HepG2 (cell line): ENCODE measurements at regions not wholly inside any gene's neighbourhood (a gene's known extent, or its start where the extent isn't known, plus 50 kb on each side); places are given as distances from the start of the nearest gene placed in this dataset.

Experiments
- ATAC-seq: fragments of 200-7000 bp; cut with Tn5 transposase; 3 replicates; pipeline ENCODE4 v1.9.1; 2020; ENCODE audit warnings: mild to moderate bottlenecking, moderate library complexity
- BruUV-seq: library from RNA; stranded (reverse); fragments of 400-500 nt; replicated peaks from 2 replicates; lab custom pipeline; 2021; lab: Mats Ljungman, UMichigan
- CTCF ChIA-PET: fragments of 300-600 bp; formaldehyde crosslinking; extraction: SDS; loops from one replicate; lab custom pipeline; 2021; ENCODE audit warnings: low total read pairs, inconsistent platforms, low intra/inter-chr PET ratio; lab: Yijun Ruan, JAX
- POLR2A ChIA-PET: fragments of 350-600 bp; sonication (Branson Sonifier 250); formaldehyde crosslinking; loops from one replicate; lab custom pipeline; 2020; ENCODE audit warnings: antibody characterized with exemption, inconsistent platforms; lab: Yijun Ruan, JAX
- DNase-seq: peaks from one replicate; pipeline ENCODE4 v3.0.0-alpha.2; 2015; ENCODE audit warnings: low spot score
- FAIRE-seq: peaks from 3 replicates; lab custom pipeline; 2011; peaks lifted over from hg19 to GRCh38; lab: Jason Lieb, UNC
- H2AFZ ChIP-seq: one replicate; pipeline ENCODE4 v1.6.1; 2011; ENCODE audit warnings: low read length, inconsistent platforms
- H3K27ac ChIP-seq: fragments of 300-600 bp; 3 replicates; pipeline ENCODE4 v1.8.0; 2011; ENCODE audit warnings: mixed run types, mild to moderate bottlenecking, mixed read lengths, low read length, inconsistent platforms; ENCODE audit not compliant: insufficient read depth; ENCODE audit errors: extremely low read length
- H3K27me3 ChIP-seq, 2 experiments: fragments of 200-600 bp in 1 of 2; 2 replicates in 1 of 2; 3 replicates in 1 of 2; pipeline versions ENCODE4 v1.6.0 to v1.8.0; 2011; ENCODE audit warnings: low read length in 2 of 2, mild to moderate bottlenecking in 2 of 2, moderate library complexity in 2 of 2, inconsistent platforms in 1 of 2; ENCODE audit not compliant: insufficient read depth in 2 of 2, control insufficient read depth in 1 of 2
- H3K36me3 ChIP-seq, 2 experiments: fragments of 200-600 bp in 1 of 2; replicated peaks in 1 of 2; 2 replicates in 1 of 2; 3 replicates in 1 of 2; pipeline versions ENCODE4 v1.5.1 to v1.8.0; 2011; ENCODE audit warnings: low read length in 2 of 2, inconsistent platforms in 1 of 2; ENCODE audit not compliant: insufficient read depth in 2 of 2, control insufficient read depth in 1 of 2
- H3K4me1 ChIP-seq: 2 replicates; pipeline ENCODE4 v1.5.1; 2012; ENCODE audit warnings: low read length, inconsistent platforms; ENCODE audit not compliant: insufficient read depth
- H3K4me2 ChIP-seq: 2 replicates; pipeline ENCODE4 v1.6.0; 2011; ENCODE audit warnings: low read depth, low read length, inconsistent platforms
- H3K4me3 ChIP-seq, 3 experiments: fragments of 200-600 bp in 1 of 3; sonication (generic), shearing (Covaris generic) in 1 of 3; replicated peaks in 1 of 3; 2 replicates each; pipeline ENCODE4 v1.5.1; 2011 to 2016; ENCODE audit warnings: low read length in 3 of 3, inconsistent platforms in 2 of 3, low read depth in 2 of 3, mild to moderate bottlenecking in 2 of 3, control low read depth in 1 of 3, mixed read lengths in 1 of 3; ENCODE audit not compliant: insufficient read depth in 1 of 3
- H3K79me2 ChIP-seq: one replicate; pipeline ENCODE4 v1.6.1; 2011; ENCODE audit warnings: low read length, inconsistent platforms; ENCODE audit not compliant: insufficient read depth
- H3K9ac ChIP-seq: 2 replicates; pipeline ENCODE4 v1.6.0; 2011; ENCODE audit warnings: mild to moderate bottlenecking, low read depth, low read length, inconsistent platforms; ENCODE audit not compliant: insufficient read depth
- H3K9me3 ChIP-seq: 2 replicates; pipeline ENCODE4 v1.5.1; 2012; ENCODE audit warnings: mild to moderate bottlenecking, low read length
- H4K20me1 ChIP-seq: 2 replicates; pipeline ENCODE4 v1.6.0; 2011; ENCODE audit warnings: inconsistent platforms, mild to moderate bottlenecking, low read length, moderate library complexity; ENCODE audit not compliant: insufficient read depth
- CEBPG ChIP-seq: IDR thresholded peaks from 2 replicates; pipeline ENCODE4 v1.6.1; 2016
- JUNB ChIP-seq: sonication (generic); formaldehyde crosslinking; IDR thresholded peaks from 2 replicates; pipeline ENCODE4 v1.8.0; 2022; ENCODE audit warnings: missing genetic modification reagents, mild to moderate bottlenecking, borderline replicate concordance
- KLF16 ChIP-seq, 2 experiments: sonication (generic) in 1 of 2; formaldehyde crosslinking in 1 of 2; IDR thresholded peaks; 2 replicates each; pipeline versions ENCODE4 v1.6.1 to v1.8.0; 2016 to 2023; ENCODE audit warnings: missing genetic modification reagents in 2 of 2, missing compliant biosample characterization in 1 of 2
- MAF1 ChIP-seq: sonication (generic); formaldehyde crosslinking; IDR thresholded peaks from 2 replicates; pipeline ENCODE4 v1.5.0; 2020; ENCODE audit warnings: missing genetic modification reagents, borderline replicate concordance
- TGIF2 ChIP-seq: IDR thresholded peaks from 2 replicates; pipeline ENCODE4 v1.6.1; 2016; ENCODE audit warnings: control low read depth, missing compliant biosample characterization
- ZFYVE20 ChIP-seq: sonication (generic); formaldehyde crosslinking; IDR thresholded peaks from 2 replicates; pipeline ENCODE4 v1.8.0; 2023; ENCODE audit warnings: low read depth, mild to moderate bottlenecking, moderate library complexity, missing genetic modification reagents, borderline replicate concordance
- ZNF44 ChIP-seq: sonication (generic); formaldehyde crosslinking; IDR thresholded peaks from 2 replicates; pipeline ENCODE4 v1.5.1; 2020; ENCODE audit warnings: mild to moderate bottlenecking, missing genetic modification reagents
- ZNF720 ChIP-seq: sonication (generic); formaldehyde crosslinking; IDR thresholded peaks from 2 replicates; pipeline ENCODE4 v1.4.0; 2020; ENCODE audit warnings: missing genetic modification reagents
- WGBS: methylation state at CpG from one replicate; pipeline ENCODE4 v1.1.6; 2017; ENCODE audit warnings: low lambda C conversion rate; 5-methylcytosine and 5-hydroxymethylcytosine counted together
- in situ Hi-C: cut with HindIII; loops from 2 replicates; pipeline ENCODE4 v1.10.0; 2017; ENCODE audit warnings: low pct_unique_long_range_greater_than_20kb; ENCODE audit not compliant: extremely low pct_ligation_motif_present
- intact Hi-C: fragments of 100-400 bp; cut with micrococcal nuclease; formaldehyde crosslinking; loops from one replicate; pipeline ENCODE4 v1.10.0; 2022; ENCODE audit not compliant: unreplicated experiment
- TF ChIP-seq, protein P1 (sequence below): sonication (generic); formaldehyde crosslinking; IDR thresholded peaks from 2 replicates; pipeline ENCODE4 v1.4.0; 2020; ENCODE audit warnings: mild to moderate bottlenecking, missing genetic modification reagents

DNA sequence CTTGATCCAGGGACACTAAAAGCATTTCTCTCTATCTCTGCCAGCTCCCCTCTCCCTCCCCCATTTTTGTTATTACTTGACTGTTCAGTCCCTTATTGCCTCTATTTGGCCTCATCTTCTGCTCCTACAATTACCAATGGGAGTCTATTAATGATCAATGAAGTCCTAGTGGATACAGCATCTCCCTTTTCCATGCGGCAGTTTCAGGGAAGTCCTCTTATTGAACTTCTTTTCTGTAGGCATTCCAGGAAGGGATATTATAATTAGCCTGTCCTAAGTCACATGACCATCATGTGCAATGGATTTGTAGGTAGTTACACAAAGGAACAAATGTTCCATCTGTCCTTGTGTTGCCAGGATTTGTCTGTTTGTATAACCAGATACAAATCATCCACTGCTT lies 495.1 kb upstream of the CNTNAP5 start:
- intact Hi-C loops, result no loop called here
- no TSS peak for BruUV-seq
- in situ Hi-C loops, result no loop called here
- Histone ChIP-seq H3K9ac (no peak overlapping the region), H3K27ac (no peak overlapping the region), H3K4me1 (no peaks in the 10 kb centered on the region), H4K20me1 (no peaks in the 10 kb centered on the region), H3K9me3 (peaks cover 90% of the 10 kb centered on the region), H3K79me2 (no peaks in the 10 kb centered on the region), H2AFZ (no peak overlapping the region), H3K4me2 (no peak overlapping the region), H3K27me3 (no peaks in the 10 kb centered on the region), H3K4me3 (no peak overlapping the region), H3K36me3 (no peaks in the 10 kb centered on the region)
- TF ChIP-seq ZNF720 (CRISPR knock-in tag) (no peak), ZNF44 (CRISPR knock-in tag) (no peak), CEBPG (CRISPR knock-in tag) (no peak), TGIF2 (CRISPR knock-in tag) (no peak), ZFYVE20 (CRISPR knock-in tag) (no peak), KLF16 (CRISPR knock-in tag; IDR thresholded peaks at IDR 0.05) (no peak), JUNB (CRISPR knock-in tag) (no peak), MAF1 (CRISPR knock-in tag) (no peak)
- TF ChIP-seq, protein P1, sequence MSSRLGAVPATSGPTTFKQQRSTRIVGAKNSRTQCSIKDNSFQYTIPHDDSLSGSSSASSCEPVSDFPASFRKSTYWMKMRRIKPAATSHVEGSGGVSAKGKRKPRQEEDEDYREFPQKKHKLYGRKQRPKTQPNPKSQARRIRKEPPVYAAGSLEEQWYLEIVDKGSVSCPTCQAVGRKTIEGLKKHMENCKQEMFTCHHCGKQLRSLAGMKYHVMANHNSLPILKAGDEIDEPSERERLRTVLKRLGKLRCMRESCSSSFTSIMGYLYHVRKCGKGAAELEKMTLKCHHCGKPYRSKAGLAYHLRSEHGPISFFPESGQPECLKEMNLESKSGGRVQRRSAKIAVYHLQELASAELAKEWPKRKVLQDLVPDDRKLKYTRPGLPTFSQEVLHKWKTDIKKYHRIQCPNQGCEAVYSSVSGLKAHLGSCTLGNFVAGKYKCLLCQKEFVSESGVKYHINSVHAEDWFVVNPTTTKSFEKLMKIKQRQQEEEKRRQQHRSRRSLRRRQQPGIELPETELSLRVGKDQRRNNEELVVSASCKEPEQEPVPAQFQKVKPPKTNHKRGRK (CRISPR knock-in tag), result no peak
- no peak for ATAC-seq
- ChIA-PET POLR2A (no interaction called here), CTCF (no interaction called here)
- FAIRE-seq, result no peak
- WGBS, result 0% methylated on average over 1 of the region's 1 CpG
- DNase-seq, result no peak
